ENCODE measurements at regions not wholly inside any gene's neighbourhood (a gene's known extent, or its start where the extent isn't known, plus 50 kb on each side); places are given as distances from the start of the nearest gene placed in this dataset.

DNA sequence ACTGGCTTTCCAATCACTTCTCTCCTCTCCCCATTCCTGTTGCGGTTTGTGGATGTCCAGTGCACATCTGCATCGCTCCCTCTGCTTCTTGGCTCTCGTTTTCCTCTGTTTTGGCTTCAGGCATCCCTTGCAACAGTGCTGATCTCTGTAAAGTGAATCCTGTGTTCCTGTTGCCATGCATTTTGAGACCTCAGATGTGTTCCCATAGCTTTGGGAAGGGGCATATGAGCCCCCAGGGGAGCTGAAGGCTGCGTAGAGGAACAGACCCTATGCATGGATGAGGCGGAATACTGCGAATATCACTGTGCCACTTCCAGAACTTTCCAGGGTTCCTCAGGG lies 168.4 kb upstream of the HAAO start:
- TF ChIP-seq, protein P1, sequence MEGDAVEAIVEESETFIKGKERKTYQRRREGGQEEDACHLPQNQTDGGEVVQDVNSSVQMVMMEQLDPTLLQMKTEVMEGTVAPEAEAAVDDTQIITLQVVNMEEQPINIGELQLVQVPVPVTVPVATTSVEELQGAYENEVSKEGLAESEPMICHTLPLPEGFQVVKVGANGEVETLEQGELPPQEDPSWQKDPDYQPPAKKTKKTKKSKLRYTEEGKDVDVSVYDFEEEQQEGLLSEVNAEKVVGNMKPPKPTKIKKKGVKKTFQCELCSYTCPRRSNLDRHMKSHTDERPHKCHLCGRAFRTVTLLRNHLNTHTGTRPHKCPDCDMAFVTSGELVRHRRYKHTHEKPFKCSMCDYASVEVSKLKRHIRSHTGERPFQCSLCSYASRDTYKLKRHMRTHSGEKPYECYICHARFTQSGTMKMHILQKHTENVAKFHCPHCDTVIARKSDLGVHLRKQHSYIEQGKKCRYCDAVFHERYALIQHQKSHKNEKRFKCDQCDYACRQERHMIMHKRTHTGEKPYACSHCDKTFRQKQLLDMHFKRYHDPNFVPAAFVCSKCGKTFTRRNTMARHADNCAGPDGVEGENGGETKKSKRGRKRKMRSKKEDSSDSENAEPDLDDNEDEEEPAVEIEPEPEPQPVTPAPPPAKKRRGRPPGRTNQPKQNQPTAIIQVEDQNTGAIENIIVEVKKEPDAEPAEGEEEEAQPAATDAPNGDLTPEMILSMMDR (conservative IDR thresholded peaks at IDR 0.05; ENCODE audit: low read length) = no peak
- TF ChIP-seq EZH2phosphoT487 (IDR thresholded peaks at IDR 0.05; ENCODE audit: borderline replicate concordance) = no peak

All from Loucy (cell line).